Nephron (organoid): ENCODE measurements at regions not wholly inside any gene's neighbourhood (a gene's known extent, or its start where the extent isn't known, plus 50 kb on each side); places are given as distances from the start of the nearest gene placed in this dataset.

Source experiments
- H3K27ac Mint-ChIP-seq, 3 experiments: 2 replicates each; pipeline ENCODE4 v1.8.0; 2020; ENCODE audit warnings: mixed read lengths in 3 of 3, mild to moderate bottlenecking in 2 of 3, moderate library complexity in 1 of 3
- H3K27me3 Mint-ChIP-seq: 2 replicates; pipeline ENCODE4 v1.8.0; 2021; ENCODE audit warnings: low read depth, mild to moderate bottlenecking, moderate library complexity, mixed read lengths
- H3K36me3 Mint-ChIP-seq: 2 replicates; pipeline ENCODE4 v1.8.0; 2020; ENCODE audit warnings: low read depth, mixed read lengths
- H3K4me1 Mint-ChIP-seq: 2 replicates; pipeline ENCODE4 v1.8.0; 2020; ENCODE audit warnings: mixed read lengths
- H3K4me3 Mint-ChIP-seq, 3 experiments: 2 replicates each; pipeline ENCODE4 v1.8.0; 2020; ENCODE audit warnings: mild to moderate bottlenecking in 3 of 3, mixed read lengths in 3 of 3, moderate library complexity in 2 of 3
- H3K9me3 Mint-ChIP-seq: 2 replicates; pipeline ENCODE4 v1.8.0; 2020; ENCODE audit warnings: mixed read lengths
- TF ChIP-seq, protein P1 (sequence below), 3 experiments: fragments of 200-600 bp; sonication (generic); IDR thresholded peaks; one replicate each; pipeline ENCODE4 v1.5.0; 2021; ENCODE audit warnings: antibody characterized with exemption in 3 of 3; ENCODE audit not compliant: unreplicated experiment in 3 of 3

GRCh38 chr10:109456566-109457301, 466.6 kb downstream of the XPNPEP1 start:
- H3K9me3 Mint-ChIP-seq: peaks cover 10% of the 10 kb centered on the region
- TF ChIP-seq, protein P1, sequence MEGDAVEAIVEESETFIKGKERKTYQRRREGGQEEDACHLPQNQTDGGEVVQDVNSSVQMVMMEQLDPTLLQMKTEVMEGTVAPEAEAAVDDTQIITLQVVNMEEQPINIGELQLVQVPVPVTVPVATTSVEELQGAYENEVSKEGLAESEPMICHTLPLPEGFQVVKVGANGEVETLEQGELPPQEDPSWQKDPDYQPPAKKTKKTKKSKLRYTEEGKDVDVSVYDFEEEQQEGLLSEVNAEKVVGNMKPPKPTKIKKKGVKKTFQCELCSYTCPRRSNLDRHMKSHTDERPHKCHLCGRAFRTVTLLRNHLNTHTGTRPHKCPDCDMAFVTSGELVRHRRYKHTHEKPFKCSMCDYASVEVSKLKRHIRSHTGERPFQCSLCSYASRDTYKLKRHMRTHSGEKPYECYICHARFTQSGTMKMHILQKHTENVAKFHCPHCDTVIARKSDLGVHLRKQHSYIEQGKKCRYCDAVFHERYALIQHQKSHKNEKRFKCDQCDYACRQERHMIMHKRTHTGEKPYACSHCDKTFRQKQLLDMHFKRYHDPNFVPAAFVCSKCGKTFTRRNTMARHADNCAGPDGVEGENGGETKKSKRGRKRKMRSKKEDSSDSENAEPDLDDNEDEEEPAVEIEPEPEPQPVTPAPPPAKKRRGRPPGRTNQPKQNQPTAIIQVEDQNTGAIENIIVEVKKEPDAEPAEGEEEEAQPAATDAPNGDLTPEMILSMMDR (IDR thresholded peaks at IDR 0.05; ENCODE audit: unreplicated experiment in 3 of 3): no peak
- H3K27me3 Mint-ChIP-seq: peaks cover 72% of the 10 kb centered on the region
- no peak overlapping the region for H3K27ac Mint-ChIP-seq
- no peaks in the 10 kb centered on the region for H3K4me1 Mint-ChIP-seq
- peak overlapping the region; percentile 76 to 83 (median 80) for H3K4me3 Mint-ChIP-seq
- H3K36me3 Mint-ChIP-seq: no peaks in the 10 kb centered on the region

GRCh38 chr10:109454691-109455090, 468.6 kb downstream of the XPNPEP1 start:
- H3K36me3 Mint-ChIP-seq: no peaks in the 10 kb centered on the region
- H3K27me3 Mint-ChIP-seq: peaks cover 58% of the 10 kb centered on the region
- H3K27ac Mint-ChIP-seq: no peak overlapping the region
- TF ChIP-seq, protein P1 (IDR thresholded peaks at IDR 0.05; ENCODE audit: unreplicated experiment in 3 of 3): no peak
- no peak overlapping the region for H3K4me3 Mint-ChIP-seq
- H3K9me3 Mint-ChIP-seq: peaks cover 10% of the 10 kb centered on the region
- H3K4me1 Mint-ChIP-seq: no peaks in the 10 kb centered on the region

DNA sequence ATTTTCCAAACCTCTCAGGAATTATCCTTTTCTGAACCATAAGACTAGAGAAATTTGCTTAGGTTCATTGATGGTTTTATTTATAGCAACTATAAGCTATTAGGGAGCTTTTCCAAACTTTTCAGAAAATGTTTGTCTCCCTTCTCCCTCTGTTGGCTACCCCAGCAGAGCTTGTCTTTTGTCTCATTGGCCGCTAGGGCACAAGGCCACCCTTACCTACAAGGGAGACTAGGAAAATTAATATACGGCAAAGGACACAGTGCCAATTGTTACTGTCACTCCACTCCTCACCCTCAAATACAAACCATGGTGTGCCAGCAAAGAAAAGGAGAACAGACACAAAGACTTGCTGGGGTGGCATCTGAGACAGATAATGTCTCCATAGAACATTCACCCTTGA, 471.4 kb downstream of the XPNPEP1 start:
- H3K9me3 Mint-ChIP-seq: no peaks in the 10 kb centered on the region
- H3K36me3 Mint-ChIP-seq: no peaks in the 10 kb centered on the region
- TF ChIP-seq, protein P1 (IDR thresholded peaks at IDR 0.05; ENCODE audit: unreplicated experiment in 3 of 3): no peak
- peaks cover 37% of the 10 kb centered on the region for H3K27me3 Mint-ChIP-seq
- H3K27ac Mint-ChIP-seq: no peak overlapping the region
- no peak overlapping the region for H3K4me3 Mint-ChIP-seq
- no peaks in the 10 kb centered on the region for H3K4me1 Mint-ChIP-seq

DNA sequence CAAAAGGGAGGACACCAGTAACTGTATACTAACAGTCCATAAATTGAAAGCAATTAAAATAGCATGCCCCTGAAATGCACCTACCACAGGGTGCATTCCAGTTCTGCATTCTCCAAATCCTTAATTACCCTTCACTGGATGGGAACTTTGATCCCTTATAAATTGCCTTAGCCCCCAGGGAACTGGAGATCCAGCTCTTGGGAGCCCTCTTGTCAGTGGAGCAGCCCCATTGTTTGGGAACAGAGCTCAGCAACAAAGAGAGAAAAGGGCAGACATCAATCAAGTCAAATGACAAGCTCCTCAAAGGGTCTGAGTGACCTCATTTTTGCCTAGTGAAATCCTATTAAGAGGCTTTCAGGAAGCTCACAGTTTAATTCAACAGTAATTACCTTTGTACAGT, 472.6 kb downstream of the XPNPEP1 start:
- H3K4me1 Mint-ChIP-seq: no peaks in the 10 kb centered on the region
- H3K27ac Mint-ChIP-seq: no peak overlapping the region
- no peaks in the 10 kb centered on the region for H3K9me3 Mint-ChIP-seq
- peaks cover 30% of the 10 kb centered on the region for H3K27me3 Mint-ChIP-seq
- H3K36me3 Mint-ChIP-seq: no peaks in the 10 kb centered on the region
- no peak overlapping the region for H3K4me3 Mint-ChIP-seq
- TF ChIP-seq, protein P1 (IDR thresholded peaks at IDR 0.05; ENCODE audit: unreplicated experiment in 3 of 3): no peak

DNA sequence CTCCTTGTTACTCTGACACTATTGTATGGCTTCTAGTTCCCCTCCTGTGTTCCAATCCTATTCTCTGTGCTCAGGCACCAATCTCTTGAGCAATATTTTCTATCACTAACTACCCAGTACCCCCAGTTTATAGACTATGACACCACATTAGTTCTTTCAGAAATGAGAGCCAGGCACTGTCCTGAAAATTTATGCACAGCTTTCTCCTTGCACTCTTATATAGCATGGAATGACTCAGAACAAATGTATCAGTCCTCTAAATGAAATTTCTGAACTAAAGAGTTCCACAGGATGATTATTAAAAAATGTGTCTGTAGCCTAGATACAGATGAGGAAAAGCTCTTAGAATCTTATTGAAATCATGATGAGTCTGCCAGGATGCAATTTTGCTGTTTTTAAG, 489.9 kb downstream of the XPNPEP1 start:
- no peak overlapping the region for H3K27ac Mint-ChIP-seq
- no peaks in the 10 kb centered on the region for H3K36me3 Mint-ChIP-seq
- no peak overlapping the region for H3K4me3 Mint-ChIP-seq
- H3K4me1 Mint-ChIP-seq: no peaks in the 10 kb centered on the region
- H3K9me3 Mint-ChIP-seq: no peaks in the 10 kb centered on the region
- H3K27me3 Mint-ChIP-seq: peaks cover 6% of the 10 kb centered on the region
- TF ChIP-seq, protein P1 (IDR thresholded peaks at IDR 0.05; ENCODE audit: unreplicated experiment in 3 of 3): no peak

GRCh38 chr10:109432281-109432680, 491.0 kb downstream of the XPNPEP1 start:
- Mint-ChIP-seq H3K4me3 (no peak overlapping the region), H3K27me3 (peaks cover 6% of the 10 kb centered on the region), H3K4me1 (peaks cover 4% of the 10 kb centered on the region), H3K27ac (no peak overlapping the region), H3K36me3 (no peaks in the 10 kb centered on the region), H3K9me3 (no peaks in the 10 kb centered on the region)
- TF ChIP-seq, protein P1 (IDR thresholded peaks at IDR 0.05; ENCODE audit: unreplicated experiment in 3 of 3): no peak
